ENCODE measurements at regions not wholly inside any gene's neighbourhood (a gene's known extent, or its start where the extent isn't known, plus 50 kb on each side); places are given as distances from the start of the nearest gene placed in this dataset.

DNA sequence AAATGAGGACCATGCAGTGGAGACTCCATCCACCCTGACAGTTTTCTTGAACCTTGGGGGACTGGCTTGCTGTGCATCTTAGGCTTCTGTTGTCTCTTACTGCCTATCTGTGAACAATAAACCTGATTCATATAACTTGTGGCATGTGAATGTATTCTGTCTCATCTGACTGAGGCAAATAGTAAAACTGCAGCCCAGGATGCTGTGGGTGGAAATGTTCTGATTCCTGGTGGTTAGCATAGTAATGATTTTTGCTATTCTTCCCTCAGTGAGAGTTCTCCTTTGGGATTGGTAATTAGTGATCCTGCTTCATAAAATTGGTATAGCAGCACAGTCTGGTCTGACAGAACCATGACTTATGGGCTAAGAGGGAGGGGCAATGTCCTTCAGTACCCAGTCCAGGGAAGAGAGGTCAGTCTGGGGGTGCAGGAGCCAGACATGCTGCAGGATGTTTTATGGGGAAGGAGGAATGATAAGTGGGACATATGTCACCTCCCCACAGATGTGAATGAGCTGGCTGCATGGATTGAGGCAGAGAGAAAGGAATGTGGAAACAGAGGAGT, 147.1 kb downstream of the OR2B2 start:
- no peak overlapping the region for H3K27ac ChIP-seq (ENCODE audit: insufficient read depth, low read depth, low read length)
- H3K9me1 ChIP-seq (replicated peaks; ENCODE audit: control insufficient read depth, extremely low read depth, insufficient read depth, low read length) = no peaks in the 10 kb centered on the region
- H2AFZ ChIP-seq (ENCODE audit: low read depth, low read length) = no peak overlapping the region
- H3K27me3 ChIP-seq (ENCODE audit: control insufficient read depth in 2 of 2, insufficient read depth in 2 of 2, low read length in 2 of 2) = peaks cover 13 to 14% of the 10 kb centered on the region in 2 experiments
- H3K4me2 ChIP-seq (ENCODE audit: insufficient read depth, low read length) = no peak overlapping the region
- no peak overlapping the region for H3K4me3 ChIP-seq (replicated peaks in 1 of 3; ENCODE audit: insufficient read depth in 1 of 3, low read depth in 1 of 3, low read length in 3 of 3)
- FAIRE-seq (no peak), DNase-seq (ENCODE audit: low read depth, low spot score) (no peak)
- ChIA-PET CTCF (interaction anchor here (0.9 to 1.5 kb wide), 3 partner anchors 8 to 13 kb away, joined by 3 to 4 read pairs (median 4); no protein-coding TSS in a partner anchor), POLR2A (no interaction called here)
- no peak overlapping the region for H3K9ac ChIP-seq (replicated peaks; ENCODE audit: extremely low read depth, insufficient read depth, low read length)
- intact Hi-C loops (cut with micrococcal nuclease) (no loop called here), dilution Hi-C loops (cut with MboI; ENCODE audit: extremely low pct_ligation_motif_present, low sequenced_read_pairs) (no loop called here)
- H3K4me1 ChIP-seq (ENCODE audit: control insufficient read depth, extremely low read depth, insufficient read depth, low read length) = no peaks in the 10 kb centered on the region
- no TSS peak for BruUV-seq (replicated peaks)
- no peaks in the 10 kb centered on the region for H3K79me2 ChIP-seq (ENCODE audit: control insufficient read depth, insufficient read depth, low read length)
- H3K36me3 ChIP-seq (ENCODE audit: control insufficient read depth in 2 of 2, extremely low read depth in 1 of 2, insufficient read depth in 2 of 2, low read length in 2 of 2) = no peaks in the 10 kb centered on the region
- H4K20me1 ChIP-seq (replicated peaks; ENCODE audit: control insufficient read depth, extremely low read depth, insufficient read depth, low read length) = no peaks in the 10 kb centered on the region
- TF ChIP-seq MYC (IDR thresholded peaks at IDR 0.05; ENCODE audit: low read depth, low read length) = no peak
- TF ChIP-seq JUN (IDR thresholded peaks at IDR 0.05; ENCODE audit: borderline replicate concordance, insufficient read depth, insufficient read length, low read depth) = no peak
- no peak for TF ChIP-seq EZH2 (IDR thresholded peaks at IDR 0.05; ENCODE audit: borderline replicate concordance, low read depth, low read length, severe bottlenecking)
- TF ChIP-seq POLR2AphosphoS5 (IDR thresholded peaks at IDR 0.05; ENCODE audit: insufficient read depth, low read depth, low read length) = no peak
- no peak for TF ChIP-seq CTCF (IDR thresholded peaks at IDR 0.05; ENCODE audit: extremely low read depth in 1 of 2, insufficient read depth in 1 of 2, low read depth in 1 of 2, low read length in 2 of 2)
- no peak for TF ChIP-seq POLR2A (IDR thresholded peaks at IDR 0.05; ENCODE audit: low read depth, low read length)
- TF ChIP-seq MAX (IDR thresholded peaks at IDR 0.05; ENCODE audit: insufficient read depth, insufficient read length) = no peak
- TF ChIP-seq FOS (IDR thresholded peaks at IDR 0.05; ENCODE audit: borderline replicate concordance, insufficient read depth, low read length) = no peak
- no peak for TF ChIP-seq GATA2 (IDR thresholded peaks at IDR 0.05; ENCODE audit: insufficient read depth, insufficient read length, low read depth, low read length)
- no peaks in the 10 kb centered on the region for H3K9me3 ChIP-seq (replicated peaks; ENCODE audit: control insufficient read depth, insufficient read depth, low read length)

All from endothelial cell of umbilical vein (primary cell).